Adrenal gland (tissue), 9 donors: ENCODE measurements at regions not wholly inside any gene's neighbourhood (a gene's known extent, or its start where the extent isn't known, plus 50 kb on each side); places are given as distances from the start of the nearest gene placed in this dataset.

Experiments used
- DNase-seq, 7 donors: peaks; one replicate each; pipeline ENCODE4 v3.0.0-alpha.2; 2019 to 2020
- H3K27ac ChIP-seq, 5 donors: fragments of 200-600 bp; sonication (generic) in 4 of 5; 1 replicate in 3 of 5; 2 replicates in 2 of 5; pipeline versions ENCODE4 v1.5.1 to v1.8.0; 2016 to 2020; ENCODE audit warnings: mild to moderate bottlenecking in 1 of 5
- H3K27me3 ChIP-seq: fragments of 200-600 bp; 2 replicates; pipeline ENCODE4 v1.8.0; 2021
- H3K36me3 ChIP-seq, 2 donors: fragments of 200-600 bp; replicated peaks in 1 of 2; 1 replicate in 1 of 2; 2 replicates in 1 of 2; pipeline versions ENCODE4 v1.5.1 to v1.8.0; 2018 to 2022
- H3K4me1 ChIP-seq, 2 donors: fragments of 200-600 bp; replicated peaks in 1 of 2; 1 replicate in 1 of 2; 2 replicates in 1 of 2; pipeline versions ENCODE4 v1.5.1 to v1.8.0; 2018 to 2021
- H3K4me3 ChIP-seq, 4 donors: fragments of 200-600 bp; sonication (generic) in 3 of 4; one replicate each; pipeline ENCODE4 v1.5.1; 2016 to 2018
- H3K9me3 ChIP-seq, 3 donors: fragments of 200-600 bp; sonication (generic) in 1 of 3; replicated peaks in 1 of 3; 1 replicate in 2 of 3; 2 replicates in 1 of 3; pipeline versions ENCODE4 v1.5.1 to v1.8.0; 2016 to 2021
- POLR2A ChIP-seq, 2 donors: fragments of 450-650 bp; IDR thresholded peaks; one replicate each; pipeline ENCODE4 v1.6.1; 2017; ENCODE audit warnings: antibody characterized with exemption in 2 of 2, mild to moderate bottlenecking in 2 of 2, moderate library complexity in 1 of 2
- WGBS, 4 donors: extraction: QIAGEN DNeasy Blood & Tissue Kit in 2 of 4; methylation state at CpG; one replicate each; pipeline versions ENCODE4 v1.1.5 to v1.1.7; 2013 to 2017; 5-methylcytosine and 5-hydroxymethylcytosine counted together
- intact Hi-C, 2 donors: fragments of 100-400 bp; cut with DNase I; formaldehyde crosslinking; loops; one replicate each; pipeline versions ENCODE4 v1.14.1 to v1.15.0; 2022 to 2023
- TF ChIP-seq, protein P1 (sequence below), 6 experiments: fragments of 450-650 bp in 4 of 6; fragments of 200-600 bp in 2 of 6; sonication (generic) in 1 of 6; IDR thresholded peaks; 1 replicate in 5 of 6; 2 replicates in 1 of 6; pipeline versions ENCODE4 v1.5.1 to v1.8.0; 2016 to 2021; ENCODE audit warnings: antibody characterized with exemption in 6 of 6, mild to moderate bottlenecking in 2 of 6, moderate library complexity in 1 of 6
- donor health status: healthy with polysubstance abuse.
- donor health status: Bipolar disorder and iron deficiency.
- donor health status: DM: yes; HTN: yes; CAD: no.
- donor health status: DM: no; HTN: no; CAD: no.
- donor health status: DM: no; HTN: no; CAD: no.

DNA sequence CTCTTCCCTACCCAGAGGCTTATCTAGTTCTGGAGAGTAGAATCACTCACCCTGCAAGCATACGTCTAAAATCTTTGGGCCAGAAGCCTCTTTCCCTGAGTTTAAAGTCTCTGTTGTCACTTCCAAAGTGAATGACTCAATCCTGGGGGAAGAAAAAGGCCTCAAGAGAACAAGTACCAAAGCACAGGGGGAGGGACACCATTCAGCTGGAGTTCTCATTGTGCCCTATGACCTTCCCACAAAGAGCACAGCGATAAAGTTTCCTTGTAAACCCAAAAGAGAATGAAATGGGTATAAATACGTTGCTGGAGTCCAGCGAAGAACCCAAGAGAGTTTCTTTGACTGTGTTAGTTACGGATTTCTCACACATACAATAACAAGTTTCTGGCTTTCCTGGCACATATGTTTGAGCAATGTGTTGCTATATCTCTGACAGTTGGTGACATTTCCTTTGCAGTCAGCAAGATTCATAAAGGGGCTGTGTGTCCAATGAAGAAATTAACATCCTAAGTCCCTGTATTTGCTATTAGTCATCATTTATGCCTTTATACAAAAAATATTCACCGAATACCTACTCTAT, 107.3 kb upstream of the PTPRG start:
- no peak for DNase-seq
- peaks cover 0 to 4% (median 0%) of the 10 kb centered on the region in 3 donors for H3K9me3 ChIP-seq
- no peak for TF ChIP-seq POLR2A (IDR thresholded peaks at IDR 0.05)
- TF ChIP-seq, protein P1, sequence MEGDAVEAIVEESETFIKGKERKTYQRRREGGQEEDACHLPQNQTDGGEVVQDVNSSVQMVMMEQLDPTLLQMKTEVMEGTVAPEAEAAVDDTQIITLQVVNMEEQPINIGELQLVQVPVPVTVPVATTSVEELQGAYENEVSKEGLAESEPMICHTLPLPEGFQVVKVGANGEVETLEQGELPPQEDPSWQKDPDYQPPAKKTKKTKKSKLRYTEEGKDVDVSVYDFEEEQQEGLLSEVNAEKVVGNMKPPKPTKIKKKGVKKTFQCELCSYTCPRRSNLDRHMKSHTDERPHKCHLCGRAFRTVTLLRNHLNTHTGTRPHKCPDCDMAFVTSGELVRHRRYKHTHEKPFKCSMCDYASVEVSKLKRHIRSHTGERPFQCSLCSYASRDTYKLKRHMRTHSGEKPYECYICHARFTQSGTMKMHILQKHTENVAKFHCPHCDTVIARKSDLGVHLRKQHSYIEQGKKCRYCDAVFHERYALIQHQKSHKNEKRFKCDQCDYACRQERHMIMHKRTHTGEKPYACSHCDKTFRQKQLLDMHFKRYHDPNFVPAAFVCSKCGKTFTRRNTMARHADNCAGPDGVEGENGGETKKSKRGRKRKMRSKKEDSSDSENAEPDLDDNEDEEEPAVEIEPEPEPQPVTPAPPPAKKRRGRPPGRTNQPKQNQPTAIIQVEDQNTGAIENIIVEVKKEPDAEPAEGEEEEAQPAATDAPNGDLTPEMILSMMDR (IDR thresholded peaks at IDR 0.05), result no peak
- H3K4me3 ChIP-seq, result no peak overlapping the region
- intact Hi-C loops, result no loop called here
- no peaks in the 10 kb centered on the region for H3K27me3 ChIP-seq
- H3K36me3 ChIP-seq, result no peaks in the 10 kb centered on the region
- H3K4me1 ChIP-seq, result no peaks in the 10 kb centered on the region
- no peak overlapping the region for H3K27ac ChIP-seq
- 65 to 78% (median 74%) methylated on average over 6 of the region's 6 CpGs for WGBS, 4 donors

DNA sequence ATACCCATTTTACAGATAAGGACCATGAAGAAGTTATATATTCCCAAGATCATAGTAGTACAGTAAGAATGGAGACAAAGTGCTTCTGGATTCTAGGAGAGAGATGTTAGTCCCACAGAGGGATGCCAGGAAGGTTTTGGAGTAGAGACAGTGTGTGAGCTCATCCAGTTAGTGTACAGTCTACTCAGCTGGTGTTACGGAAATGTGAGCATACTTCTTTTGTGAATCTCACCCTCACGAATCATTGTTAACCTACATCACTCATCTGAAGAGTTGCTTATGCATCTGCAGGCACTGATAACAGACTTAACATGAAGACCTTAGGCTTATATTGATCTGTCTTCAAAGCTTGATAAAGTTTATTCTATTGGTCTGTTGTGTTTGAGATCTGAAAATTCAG, 106.6 kb upstream of the PTPRG start:
- Histone ChIP-seq H3K4me1 (no peaks in the 10 kb centered on the region), H3K36me3 (no peaks in the 10 kb centered on the region), H3K4me3 (no peak overlapping the region), H3K9me3 (peaks cover 0 to 4% (median 0%) of the 10 kb centered on the region in 3 donors), H3K27me3 (no peaks in the 10 kb centered on the region), H3K27ac (no peak overlapping the region)
- no peak for DNase-seq
- TF ChIP-seq POLR2A (IDR thresholded peaks at IDR 0.05), result no peak
- TF ChIP-seq, protein P1 (IDR thresholded peaks at IDR 0.05), result no peak
- intact Hi-C loops, result no loop called here
- 74 to 97% (median 78%) methylated on average over 2 of the region's 2 CpGs for WGBS, 4 donors

DNA sequence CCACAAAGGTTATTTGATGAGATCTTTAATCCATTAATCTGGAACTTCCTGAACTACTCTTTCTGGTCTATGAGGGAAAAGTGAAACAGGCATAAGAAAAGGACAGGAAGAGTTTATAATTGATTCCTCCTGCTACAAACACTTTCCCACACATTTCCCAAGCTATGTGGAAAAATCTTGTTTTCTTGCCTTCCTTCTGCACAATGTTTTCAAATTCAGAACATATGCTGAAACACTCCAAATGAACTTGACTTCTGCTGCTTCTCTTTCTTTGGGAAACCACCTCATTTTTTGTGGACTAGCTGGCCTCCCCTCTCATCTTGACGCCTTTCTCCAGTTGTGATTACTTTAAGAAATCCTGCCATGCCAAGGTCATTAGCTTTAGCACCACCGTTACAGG, 100.7 kb upstream of the PTPRG start:
- Histone ChIP-seq H3K4me1 (peaks cover 0 to 8% of the 10 kb centered on the region in 2 donors), H3K36me3 (no peaks in the 10 kb centered on the region), H3K27me3 (no peaks in the 10 kb centered on the region), H3K27ac (no peak overlapping the region), H3K9me3 (no peaks in the 10 kb centered on the region), H3K4me3 (no peak overlapping the region)
- intact Hi-C loops, result no loop called here
- DNase-seq, result no peak
- WGBS, 4 donors, result 66 to 82% (median 73%) methylated on average over 2 of the region's 2 CpGs
- no peak for TF ChIP-seq POLR2A (IDR thresholded peaks at IDR 0.05)
- TF ChIP-seq, protein P1 (IDR thresholded peaks at IDR 0.05), result no peak

DNA sequence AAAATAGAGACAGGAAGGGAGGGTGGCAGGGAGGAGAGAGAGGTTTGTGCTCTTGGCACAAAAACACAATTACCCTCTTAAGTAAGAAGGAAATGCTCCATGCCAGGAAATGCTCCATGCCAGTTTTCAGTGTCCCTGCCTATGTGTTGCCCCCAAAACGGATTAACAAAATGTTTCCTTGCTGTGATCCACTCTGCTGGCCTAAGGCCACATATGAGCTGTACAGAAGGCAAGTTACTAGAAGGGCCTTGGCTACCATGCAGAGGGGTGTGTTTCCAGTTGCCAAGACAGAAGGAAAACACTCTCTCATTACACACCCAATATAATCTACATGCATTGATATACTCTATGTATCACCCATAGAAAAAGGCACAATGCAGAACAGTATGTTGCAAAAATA, 98.2 kb upstream of the PTPRG start:
- 21 to 41% (median 30%) methylated on average over 1 of the region's 1 CpG for WGBS, 4 donors
- Histone ChIP-seq H3K4me1 (peaks cover 0 to 8% of the 10 kb centered on the region in 2 donors), H3K27ac (no peak overlapping the region), H3K27me3 (no peaks in the 10 kb centered on the region), H3K4me3 (no peak overlapping the region), H3K9me3 (no peaks in the 10 kb centered on the region), H3K36me3 (no peaks in the 10 kb centered on the region)
- TF ChIP-seq, protein P1 (IDR thresholded peaks at IDR 0.05), result no peak
- no peak for TF ChIP-seq POLR2A (IDR thresholded peaks at IDR 0.05)
- no peak for DNase-seq
- intact Hi-C loops, result no loop called here
